Tibial nerve (tissue), 4 donors: ENCODE measurements at regions not wholly inside any gene's neighbourhood (a gene's known extent, or its start where the extent isn't known, plus 50 kb on each side); places are given as distances from the start of the nearest gene placed in this dataset.
"Not testable (repeated sequence)": the region's sequence is repeated elsewhere in the genome, so short reads cannot be mapped to it uniquely, and the experiment has no call there.

Experiments
- DNase-seq, 2 donors: peaks; one replicate each; pipeline ENCODE4 v3.0.0-alpha.2; 2019; ENCODE audit warnings: low spot score in 2 of 2
- H3K27ac ChIP-seq, 4 donors: fragments of 200-600 bp; sonication (generic) in 3 of 4; one replicate each; pipeline ENCODE4 v1.5.1; 2017 to 2019; ENCODE audit warnings: mild to moderate bottlenecking in 1 of 4
- H3K27me3 ChIP-seq, 2 donors: fragments of 200-600 bp; sonication (generic) in 1 of 2; one replicate each; pipeline versions ENCODE4 v1.5.1 to v1.6.0; 2017 to 2019
- H3K36me3 ChIP-seq, 3 donors: fragments of 200-600 bp; sonication (generic); one replicate each; pipeline ENCODE4 v1.5.1; 2018 to 2019
- H3K4me1 ChIP-seq, 4 donors: fragments of 200-600 bp; sonication (generic) in 3 of 4; one replicate each; pipeline ENCODE4 v1.5.1; 2017 to 2019
- H3K4me3 ChIP-seq, 4 donors: fragments of 200-600 bp; sonication (generic) in 3 of 4; one replicate each; pipeline ENCODE4 v1.5.1; 2017 to 2019; ENCODE audit warnings: mild to moderate bottlenecking in 1 of 4, moderate library complexity in 1 of 4
- H3K9me3 ChIP-seq, 4 donors: fragments of 200-600 bp; sonication (generic) in 3 of 4; one replicate each; pipeline ENCODE4 v1.5.1; 2017 to 2019
- EP300 ChIP-seq, 2 donors: sonication (generic); formaldehyde crosslinking; IDR thresholded peaks; one replicate each; pipeline ENCODE4 v1.6.1; 2017; ENCODE audit warnings: antibody characterized with exemption in 2 of 2, mild to moderate bottlenecking in 1 of 2
- WGBS, 2 donors: methylation state at CpG; one replicate each; pipeline ENCODE4 v1.1.5; 2018; 5-methylcytosine and 5-hydroxymethylcytosine counted together

- Histone ChIP-seq H3K27me3 (no peaks in the 10 kb centered on the region), H3K36me3 (no peaks in the 10 kb centered on the region), H3K4me3 (no peak overlapping the region), H3K27ac (no peak overlapping the region), H3K9me3 (peaks cover 0 to 11% (median 0%) of the 10 kb centered on the region in 4 donors), H3K4me1 (no peaks in the 10 kb centered on the region)
- DNase-seq = no peak
- TF ChIP-seq EP300 (IDR thresholded peaks at IDR 0.05) = no peak
- WGBS, 2 donors = 76 to 82% methylated on average over 12 of the region's 12 CpGs
Observed at GRCh38 chr17:21756856-21757619, 64.7 kb downstream of the KCNJ18 start.

- not testable (repeated sequence) for H3K27ac ChIP-seq, DNase-seq, H3K27me3 ChIP-seq, H3K36me3 ChIP-seq, H3K4me1 ChIP-seq, H3K4me3 ChIP-seq
- peaks cover 0 to 17% (median 0%) of the 10 kb centered on the region in 4 donors for H3K9me3 ChIP-seq
- 100% methylated on average over 1 of the region's 1 CpG; no CpG with 5 or more reads in 1 of the 2 donors for WGBS, 2 donors
Observed at GRCh38 chr17:21759636-21760035, 67.3 kb downstream of the KCNJ18 start.

- not testable (repeated sequence) for H3K27ac ChIP-seq, H3K27me3 ChIP-seq, DNase-seq, H3K4me3 ChIP-seq, H3K36me3 ChIP-seq, H3K4me1 ChIP-seq
- peaks cover 0 to 12% (median 0%) of the 10 kb centered on the region in 4 donors for H3K9me3 ChIP-seq
- WGBS, 2 donors = 84 to 88% methylated on average over 25 of the region's 25 CpGs
Observed at GRCh38 chr17:21763738-21764340, 71.5 kb downstream of the KCNJ18 start.

- not testable (repeated sequence) for H3K36me3 ChIP-seq, H3K27ac ChIP-seq, H3K4me3 ChIP-seq, H3K27me3 ChIP-seq, DNase-seq, H3K4me1 ChIP-seq
- WGBS, 2 donors = 60 to 64% methylated on average over 11 of the region's 11 CpGs
- peaks cover 0 to 12% (median 0%) of the 10 kb centered on the region in 4 donors for H3K9me3 ChIP-seq
Observed at GRCh38 chr17:21765651-21766290, 73.4 kb downstream of the KCNJ18 start.

GRCh38 chr17:21766565-21766964 lies 74.2 kb downstream of the KCNJ18 start:
- DNase-seq, H3K4me1 ChIP-seq, H3K36me3 ChIP-seq, H3K27ac ChIP-seq, H3K4me3 ChIP-seq, H3K27me3 ChIP-seq: not testable (repeated sequence)
- H3K9me3 ChIP-seq = peaks cover 0 to 12% (median 0%) of the 10 kb centered on the region in 4 donors
- 72 to 89% methylated on average over 3 to 4 of the region's 5 CpGs for WGBS, 2 donors

GRCh38 chr17:21767162-21768156 lies 75.1 kb downstream of the KCNJ18 start:
- WGBS, 2 donors = 63 to 73% methylated on average over 7 of the region's 7 CpGs
- DNase-seq = not testable (repeated sequence)

GRCh38 chr17:21768244-21768643 lies 75.9 kb downstream of the KCNJ18 start:
- H3K36me3 ChIP-seq, H3K4me1 ChIP-seq, DNase-seq, H3K4me3 ChIP-seq, H3K27ac ChIP-seq, H3K27me3 ChIP-seq: not testable (repeated sequence)
- H3K9me3 ChIP-seq = peaks cover 0 to 12% (median 0%) of the 10 kb centered on the region in 4 donors
- 44 to 63% methylated on average over 6 of the region's 6 CpGs for WGBS, 2 donors

More at GRCh38 chr17:21767162-21768156, 75.1 kb downstream of the KCNJ18 start:
- not testable (repeated sequence) for H3K27ac ChIP-seq, H3K27me3 ChIP-seq, H3K36me3 ChIP-seq, H3K4me3 ChIP-seq, H3K4me1 ChIP-seq
- H3K9me3 ChIP-seq = peaks cover 0 to 12% (median 0%) of the 10 kb centered on the region in 4 donors

GRCh38 chr17:21768729-21769462 lies 76.6 kb downstream of the KCNJ18 start:
- DNase-seq, H3K27me3 ChIP-seq, H3K4me1 ChIP-seq, H3K27ac ChIP-seq, H3K36me3 ChIP-seq, H3K4me3 ChIP-seq: not testable (repeated sequence)
- WGBS, 2 donors = 73 to 74% methylated on average over 11 to 13 of the region's 13 CpGs
- peaks cover 0 to 12% (median 0%) of the 10 kb centered on the region in 4 donors for H3K9me3 ChIP-seq

GRCh38 chr17:21769781-21770180 lies 77.5 kb downstream of the KCNJ18 start:
- not testable (repeated sequence) for H3K9me3 ChIP-seq, H3K4me1 ChIP-seq, H3K27me3 ChIP-seq, H3K4me3 ChIP-seq, DNase-seq, H3K36me3 ChIP-seq, H3K27ac ChIP-seq
- 90 to 94% methylated on average over 16 of the region's 16 CpGs for WGBS, 2 donors

- not testable (repeated sequence) for DNase-seq, H3K4me3 ChIP-seq, H3K27ac ChIP-seq, H3K27me3 ChIP-seq, H3K4me1 ChIP-seq, H3K36me3 ChIP-seq, H3K9me3 ChIP-seq
- 45 to 61% methylated on average over 6 to 10 of the region's 70 CpGs for WGBS, 2 donors
Observed at GRCh38 chr17:21770466-21771446, 78.4 kb downstream of the KCNJ18 start.
